ENCODE measurements at regions not wholly inside any gene's neighbourhood (a gene's known extent, or its start where the extent isn't known, plus 50 kb on each side); places are given as distances from the start of the nearest gene placed in this dataset.
"Not testable (repeated sequence)": the region's sequence is repeated elsewhere in the genome, so short reads cannot be mapped to it uniquely, and the experiment has no call there.

- no peak for DNase-seq (ENCODE audit: low read depth, low spot score)
- H3K4me3 ChIP-seq (ENCODE audit: low read depth, low read length) = no peak overlapping the region
- no peaks in the 10 kb centered on the region for H3K27me3 ChIP-seq (ENCODE audit: control insufficient read depth, insufficient read depth, low read length)
- no peaks in the 10 kb centered on the region for H3K9me3 ChIP-seq (ENCODE audit: control insufficient read depth, insufficient read depth, low read length)
- ChIA-PET CTCF (no interaction called here), POLR2A (no interaction called here)
- TF ChIP-seq, protein P1, sequence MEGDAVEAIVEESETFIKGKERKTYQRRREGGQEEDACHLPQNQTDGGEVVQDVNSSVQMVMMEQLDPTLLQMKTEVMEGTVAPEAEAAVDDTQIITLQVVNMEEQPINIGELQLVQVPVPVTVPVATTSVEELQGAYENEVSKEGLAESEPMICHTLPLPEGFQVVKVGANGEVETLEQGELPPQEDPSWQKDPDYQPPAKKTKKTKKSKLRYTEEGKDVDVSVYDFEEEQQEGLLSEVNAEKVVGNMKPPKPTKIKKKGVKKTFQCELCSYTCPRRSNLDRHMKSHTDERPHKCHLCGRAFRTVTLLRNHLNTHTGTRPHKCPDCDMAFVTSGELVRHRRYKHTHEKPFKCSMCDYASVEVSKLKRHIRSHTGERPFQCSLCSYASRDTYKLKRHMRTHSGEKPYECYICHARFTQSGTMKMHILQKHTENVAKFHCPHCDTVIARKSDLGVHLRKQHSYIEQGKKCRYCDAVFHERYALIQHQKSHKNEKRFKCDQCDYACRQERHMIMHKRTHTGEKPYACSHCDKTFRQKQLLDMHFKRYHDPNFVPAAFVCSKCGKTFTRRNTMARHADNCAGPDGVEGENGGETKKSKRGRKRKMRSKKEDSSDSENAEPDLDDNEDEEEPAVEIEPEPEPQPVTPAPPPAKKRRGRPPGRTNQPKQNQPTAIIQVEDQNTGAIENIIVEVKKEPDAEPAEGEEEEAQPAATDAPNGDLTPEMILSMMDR (IDR thresholded peaks at IDR 0.05; ENCODE audit: low read depth, low read length) = no peak
- no peak overlapping the region for H3K27ac ChIP-seq (ENCODE audit: low read depth, low read length)
Measured at GRCh38 chr6:40148882-40149573, 214.8 kb upstream of the MOCS1 start.

DNA sequence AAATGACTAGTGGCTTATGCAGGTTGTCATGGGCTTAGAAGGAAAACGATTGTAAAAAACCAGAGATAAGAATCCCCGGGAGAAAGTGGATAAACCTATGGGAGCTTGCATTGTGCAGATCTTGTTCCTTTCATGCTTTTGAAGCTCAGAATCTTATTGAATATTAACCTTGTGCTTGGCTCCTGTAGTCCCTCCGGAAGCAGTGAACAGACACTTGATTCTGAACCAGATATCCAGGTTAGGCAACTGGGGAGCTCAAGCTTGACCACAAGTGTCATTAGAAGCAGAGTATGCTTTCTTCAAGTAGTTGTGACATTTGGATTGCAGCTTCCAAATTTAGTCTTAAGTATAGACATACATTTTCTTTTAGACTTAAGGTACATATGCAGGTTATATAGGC, 212.6 kb upstream of the MOCS1 start:
- ChIA-PET CTCF (no interaction called here), POLR2A (no interaction called here)
- TF ChIP-seq, protein P1 (IDR thresholded peaks at IDR 0.05; ENCODE audit: low read depth, low read length) = no peak
- H3K27ac ChIP-seq (ENCODE audit: low read depth, low read length) = no peak overlapping the region
- H3K27me3 ChIP-seq (ENCODE audit: control insufficient read depth, insufficient read depth, low read length) = no peaks in the 10 kb centered on the region
- H3K9me3 ChIP-seq (ENCODE audit: control insufficient read depth, insufficient read depth, low read length) = no peaks in the 10 kb centered on the region
- no peak for DNase-seq (ENCODE audit: low read depth, low spot score)
- H3K4me3 ChIP-seq (ENCODE audit: low read depth, low read length) = no peak overlapping the region

DNA sequence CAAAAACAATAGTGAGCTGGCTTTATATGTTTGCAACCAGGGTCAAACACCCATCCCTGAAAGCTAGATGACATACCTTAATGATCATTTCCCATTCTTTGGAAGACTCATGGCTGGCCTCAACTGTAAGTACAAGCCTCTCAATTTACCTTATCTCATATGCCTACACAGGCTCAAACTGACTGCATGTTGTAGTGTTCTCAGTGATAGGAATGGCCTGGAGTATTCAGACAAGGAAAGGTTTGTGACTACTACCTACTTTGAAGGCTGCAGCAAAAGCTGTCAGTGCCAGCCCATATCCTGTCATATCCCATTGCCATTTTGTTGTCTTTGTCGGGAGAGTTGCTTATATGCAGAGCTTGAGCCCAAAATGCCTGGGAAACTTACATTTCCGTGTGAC, 205.2 kb upstream of the MOCS1 start:
- Histone ChIP-seq H3K27me3 (ENCODE audit: control insufficient read depth, insufficient read depth, low read length) (no peaks in the 10 kb centered on the region), H3K27ac (ENCODE audit: low read depth, low read length) (no peak overlapping the region), H3K9me3 (ENCODE audit: control insufficient read depth, insufficient read depth, low read length) (no peaks in the 10 kb centered on the region), H3K4me3 (ENCODE audit: low read depth, low read length) (no peak overlapping the region)
- TF ChIP-seq, protein P1 (IDR thresholded peaks at IDR 0.05; ENCODE audit: low read depth, low read length) = no peak
- no peak for DNase-seq (ENCODE audit: low read depth, low spot score)
- POLR2A ChIA-PET = no interaction called here
- CTCF ChIA-PET = no interaction called here

DNA sequence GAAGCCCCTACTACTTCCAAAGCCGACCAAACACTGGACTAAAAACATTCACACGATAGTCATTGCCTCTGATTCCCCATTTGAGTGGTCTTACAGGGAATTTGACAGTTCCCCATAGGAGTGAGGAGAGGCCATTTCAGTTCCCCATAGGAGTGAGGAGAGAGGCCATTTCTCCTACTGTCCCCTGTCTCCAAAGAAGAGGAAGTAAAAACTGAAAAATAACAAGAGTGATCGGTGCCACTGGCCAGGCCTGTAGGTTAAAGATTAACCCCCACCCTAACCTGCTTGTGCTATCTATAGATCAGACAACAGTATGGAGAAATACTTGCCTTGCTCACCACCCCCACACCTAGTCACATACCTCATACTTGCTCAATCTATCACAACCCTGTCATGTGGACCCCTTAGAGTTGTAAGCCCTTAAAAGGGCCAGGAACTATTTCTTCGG, 204.0 kb upstream of the MOCS1 start:
- Histone ChIP-seq H3K27me3 (ENCODE audit: control insufficient read depth, insufficient read depth, low read length) (no peaks in the 10 kb centered on the region), H3K27ac (ENCODE audit: low read depth, low read length) (no peak overlapping the region), H3K9me3 (ENCODE audit: control insufficient read depth, insufficient read depth, low read length) (no peaks in the 10 kb centered on the region), H3K4me3 (ENCODE audit: low read depth, low read length) (no peak overlapping the region)
- CTCF ChIA-PET = no interaction called here
- TF ChIP-seq, protein P1 (IDR thresholded peaks at IDR 0.05; ENCODE audit: low read depth, low read length) = no peak
- POLR2A ChIA-PET = no interaction called here
- DNase-seq (ENCODE audit: low read depth, low spot score) = no peak

GRCh38 chr6:40135491-40136072, 201.3 kb upstream of the MOCS1 start:
- no peak overlapping the region for H3K27ac ChIP-seq (ENCODE audit: low read depth, low read length)
- no peak overlapping the region for H3K4me3 ChIP-seq (ENCODE audit: low read depth, low read length)
- DNase-seq (ENCODE audit: low read depth, low spot score) = no peak
- CTCF ChIA-PET = no interaction called here
- H3K9me3 ChIP-seq (ENCODE audit: control insufficient read depth, insufficient read depth, low read length) = no peaks in the 10 kb centered on the region; the same call in 1 of the 2 replicates
- TF ChIP-seq, protein P1 (IDR thresholded peaks at IDR 0.05; ENCODE audit: low read depth, low read length) = no peak
- no peaks in the 10 kb centered on the region for H3K27me3 ChIP-seq (ENCODE audit: control insufficient read depth, insufficient read depth, low read length)
- POLR2A ChIA-PET = no interaction called here

DNA sequence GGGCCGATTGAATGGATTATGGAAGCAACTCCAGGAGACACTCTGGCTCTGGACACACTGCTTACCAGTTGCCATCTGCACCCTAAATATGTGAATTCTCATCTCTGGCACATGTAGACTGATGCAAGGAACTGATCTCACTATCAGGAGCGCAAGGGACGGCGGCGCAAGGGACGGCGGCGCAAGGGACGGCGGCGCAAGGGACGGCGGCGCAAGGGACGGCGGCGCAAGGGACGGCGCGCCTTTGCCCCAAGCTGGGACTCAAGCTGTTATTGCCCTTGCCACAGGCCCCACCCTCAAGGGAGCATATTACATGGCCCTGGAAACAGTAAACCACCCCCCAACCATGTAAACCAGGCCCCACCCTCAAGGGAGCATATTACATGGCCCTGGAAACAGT, 199.7 kb upstream of the MOCS1 start:
- H3K27ac ChIP-seq (ENCODE audit: low read depth, low read length); POLR2A ChIA-PET; H3K27me3 ChIP-seq (ENCODE audit: control insufficient read depth, insufficient read depth, low read length); H3K4me3 ChIP-seq (ENCODE audit: low read depth, low read length); DNase-seq (ENCODE audit: low read depth, low spot score); H3K9me3 ChIP-seq (ENCODE audit: control insufficient read depth, insufficient read depth, low read length); CTCF ChIA-PET: not testable (repeated sequence)
